IMR-90 (cell line): ENCODE measurements at regions not wholly inside any gene's neighbourhood (a gene's known extent, or its start where the extent isn't known, plus 50 kb on each side); places are given as distances from the start of the nearest gene placed in this dataset.

Source experiments
- ATAC-seq: fragments of 200-7000 bp; cut with Tn5 transposase; 2 replicates; pipeline ENCODE4 v1.9.1; 2020; ENCODE audit warnings: low read depth, mild to moderate bottlenecking, moderate library complexity
- BruUV-seq: library from RNA; stranded (reverse); fragments of 400-500 nt; replicated peaks from 2 replicates; lab custom pipeline; 2021; lab: Mats Ljungman, UMichigan
- CTCF ChIA-PET: fragments of 300-600 bp; formaldehyde crosslinking; extraction: SDS; loops from one replicate; lab custom pipeline; 2021; ENCODE audit warnings: antibody characterized with exemption; lab: Yijun Ruan, JAX
- POLR2A ChIA-PET: fragments of 300-600 bp; sonication (Branson Sonifier 250); formaldehyde crosslinking; loops from one replicate; lab custom pipeline; 2022; ENCODE audit warnings: antibody characterized with exemption; ENCODE audit not compliant: unreplicated experiment; lab: Charles Lee
- DNase-seq: peaks from one replicate; pipeline ENCODE4 v3.0.0; 2013
- H2AFZ ChIP-seq: replicated peaks from 2 replicates; pipeline ENCODE3; 2013; ENCODE audit warnings: low read length, mild to moderate bottlenecking; ENCODE audit not compliant: poor library complexity
- H2AK5ac ChIP-seq: 2 replicates; pipeline ENCODE4 v1.6.1; 2013; ENCODE audit warnings: low read depth, low read length, inconsistent platforms
- H2AK9ac ChIP-seq: replicated peaks from 2 replicates; pipeline ENCODE3; 2013; ENCODE audit warnings: mild to moderate bottlenecking, low read depth, low read length, moderate library complexity; ENCODE audit not compliant: poor library complexity
- H2BK120ac ChIP-seq: 2 replicates; pipeline ENCODE4 v1.6.1; 2013; ENCODE audit warnings: low read depth, low read length, inconsistent platforms
- H2BK15ac ChIP-seq: 3 replicates; pipeline ENCODE4 v1.6.1; 2013; ENCODE audit warnings: low read depth, low read length, inconsistent platforms
- H2BK20ac ChIP-seq: 2 replicates; pipeline ENCODE4 v1.6.1; 2013; ENCODE audit warnings: low read depth, mild to moderate bottlenecking, inconsistent platforms, low read length, moderate library complexity
- H2BK5ac ChIP-seq: 2 replicates; pipeline ENCODE4 v1.6.1; 2013; ENCODE audit warnings: mild to moderate bottlenecking, low read depth, low read length, inconsistent platforms; ENCODE audit not compliant: poor library complexity, severe bottlenecking
- H3K14ac ChIP-seq: replicated peaks from 2 replicates; pipeline ENCODE4 v1.6.1; 2013; ENCODE audit warnings: low read depth, low read length, inconsistent platforms
- H3K18ac ChIP-seq: 2 replicates; pipeline ENCODE4 v1.6.1; 2013; ENCODE audit warnings: low read depth, low read length, control low read depth
- H3K23ac ChIP-seq: 2 replicates; pipeline ENCODE4 v1.6.1; 2013; ENCODE audit warnings: low read depth, low read length, inconsistent platforms
- H3K27ac ChIP-seq: 2 replicates; pipeline ENCODE4 v1.5.1; 2013; ENCODE audit warnings: mild to moderate bottlenecking, control low read depth, low read length; ENCODE audit not compliant: insufficient read depth
- H3K27me3 ChIP-seq: 2 replicates; pipeline ENCODE4 v1.6.1; 2013; ENCODE audit warnings: low read length; ENCODE audit not compliant: control insufficient read depth, insufficient read depth
- H3K36me3 ChIP-seq: 2 replicates; pipeline ENCODE4 v1.6.1; 2013; ENCODE audit warnings: low read length, mixed read lengths; ENCODE audit not compliant: control insufficient read depth, insufficient read depth
- H3K4ac ChIP-seq: 2 replicates; pipeline ENCODE4 v1.6.1; 2013; ENCODE audit warnings: low read depth, low read length, inconsistent platforms
- H3K4me1 ChIP-seq: 2 replicates; pipeline ENCODE4 v1.6.1; 2013; ENCODE audit warnings: low read length, mixed read lengths; ENCODE audit not compliant: control insufficient read depth, insufficient read depth
- H3K4me2 ChIP-seq: 2 replicates; pipeline ENCODE4 v1.6.1; 2013; ENCODE audit warnings: low read depth, mild to moderate bottlenecking, control low read depth, low read length, moderate library complexity
- H3K4me3 ChIP-seq: 2 replicates; pipeline ENCODE4 v1.5.1; 2013; ENCODE audit warnings: low read depth, mild to moderate bottlenecking, control low read depth, low read length, moderate library complexity; ENCODE audit not compliant: insufficient read depth
- H3K56ac ChIP-seq: 2 replicates; pipeline ENCODE4 v1.6.1; 2013; ENCODE audit warnings: low read length, inconsistent platforms; ENCODE audit not compliant: insufficient read depth; ENCODE audit errors: extremely low read depth
- H3K79me1 ChIP-seq, 2 experiments: 2 replicates each; pipeline ENCODE4 v1.6.1; 2013; ENCODE audit warnings: low read length in 2 of 2, inconsistent platforms in 1 of 2, low read depth in 1 of 2
- H3K9ac ChIP-seq: 2 replicates; pipeline ENCODE4 v1.6.1; 2013; ENCODE audit warnings: low read depth, low read length, control low read depth
- H3K9me1 ChIP-seq: 2 replicates; pipeline ENCODE4 v1.6.1; 2013; ENCODE audit warnings: low read length, inconsistent platforms; ENCODE audit not compliant: insufficient read depth
- H3K9me3 ChIP-seq: 2 replicates; pipeline ENCODE4 v1.6.1; 2013; ENCODE audit warnings: low read length; ENCODE audit not compliant: control insufficient read depth, insufficient read depth
- H4K20me1 ChIP-seq: 2 replicates; pipeline ENCODE4 v1.6.1; 2013; ENCODE audit warnings: low read length, inconsistent platforms; ENCODE audit not compliant: insufficient read depth
- H4K5ac ChIP-seq: 2 replicates; pipeline ENCODE4 v1.6.1; 2013; ENCODE audit warnings: mild to moderate bottlenecking, low read depth, low read length, control low read depth
- H4K8ac ChIP-seq, 2 experiments: 2 replicates each; pipeline ENCODE4 v1.6.1; 2013; ENCODE audit warnings: low read depth in 2 of 2, low read length in 2 of 2, control low read depth in 1 of 2, inconsistent platforms in 1 of 2
- H4K91ac ChIP-seq: 2 replicates; pipeline ENCODE4 v1.6.1; 2013; ENCODE audit warnings: low read depth, low read length, inconsistent platforms; ENCODE audit not compliant: insufficient read depth
- BHLHE40 ChIP-seq: fragments of 150-350 bp; IDR thresholded peaks from 2 replicates; pipeline ENCODE4 v1.6.1; 2016; ENCODE audit warnings: mild to moderate bottlenecking, low read depth, low read length
- CEBPB ChIP-seq: IDR thresholded peaks from 2 replicates; pipeline ENCODE4 v1.6.1; 2012; ENCODE audit warnings: low read depth, low read length, improper control_type of control experiment
- CHD1 ChIP-seq: IDR thresholded peaks from 2 replicates; pipeline ENCODE4 v1.6.1; 2012; ENCODE audit warnings: low read depth, low read length, improper control_type of control experiment
- FOS ChIP-seq: fragments of 150-350 bp; IDR thresholded peaks from 2 replicates; pipeline ENCODE4 v1.6.1; 2016; ENCODE audit warnings: low read depth, low read length
- MAZ ChIP-seq: IDR thresholded peaks from 2 replicates; pipeline ENCODE4 v1.6.1; 2012; ENCODE audit warnings: low read depth, mild to moderate bottlenecking, low read length, improper control_type of control experiment, moderate library complexity, borderline replicate concordance
- MXI1 ChIP-seq: IDR thresholded peaks from 2 replicates; pipeline ENCODE4 v1.6.1; 2012; ENCODE audit warnings: low read depth, mild to moderate bottlenecking, low read length, moderate library complexity, borderline replicate concordance
- POLR2A ChIP-seq: IDR thresholded peaks from 2 replicates; pipeline ENCODE4 v1.6.1; 2012; ENCODE audit warnings: mild to moderate bottlenecking, low read depth, low read length
- RCOR1 ChIP-seq: IDR thresholded peaks from 2 replicates; pipeline ENCODE4 v1.6.1; 2012; ENCODE audit warnings: mild to moderate bottlenecking, low read length, improper control_type of control experiment; ENCODE audit not compliant: insufficient replicate concordance
- SMC3 ChIP-seq: fragments of 150-350 bp; IDR thresholded peaks from 2 replicates; pipeline ENCODE4 v1.6.1; 2016; ENCODE audit warnings: low read depth, mild to moderate bottlenecking, antibody characterized with exemption, low read length, moderate library complexity
- USF2 ChIP-seq: fragments of 150-350 bp; IDR thresholded peaks from 2 replicates; pipeline ENCODE4 v1.6.1; 2017; ENCODE audit warnings: mild to moderate bottlenecking, antibody characterized with exemption, low read length, low read depth
- WGBS, 2 experiments: methylation state at CpG; one replicate each; pipeline versions ENCODE4 v1.1.5 to v1.1.7; 2013; ENCODE audit warnings: missing lambda C conversion rate in 2 of 2; ENCODE audit not compliant: insufficient read length in 1 of 2; ENCODE audit errors: extremely low coverage in 2 of 2; 5-methylcytosine and 5-hydroxymethylcytosine counted together
- dilution Hi-C: fragments of 300-500 bp; cut with HindIII; formaldehyde crosslinking; loops from one replicate; pipeline ENCODE4 v1.14.3; 2018; ENCODE audit warnings: low sequenced_read_pairs; ENCODE audit not compliant: unreplicated experiment
- in situ Hi-C: fragments of 300-500 bp; cut with MboI; formaldehyde crosslinking; loops from 3 replicates; pipeline ENCODE4 v1.14.3; 2019; ENCODE audit warnings: low sequenced_read_pairs, inconsistent platforms, mixed read lengths
- intact Hi-C: fragments of 100-400 bp; cut with micrococcal nuclease; formaldehyde crosslinking; loops from 2 replicates; pipeline ENCODE4 v1.10.0; 2022

- Histone ChIP-seq H3K4me3 (no peak overlapping the region), H3K79me1 (no peaks in the 10 kb centered on the region), H4K5ac (no peak overlapping the region), H3K9me1 (0 out of 2 replicates have a peak, but pooled peaks cover 2% of the 10 kb centered on the region), H4K91ac (no peak overlapping the region), H2AFZ (no peak overlapping the region), H2BK15ac (no peak overlapping the region), H3K18ac (no peak overlapping the region), H3K4me1 (no peaks in the 10 kb centered on the region; the same call in 1 of the 2 replicates), H3K27ac (no peak overlapping the region), H3K4me2 (no peak overlapping the region), H4K20me1 (no peaks in the 10 kb centered on the region), H3K4ac (no peak overlapping the region), H2AK5ac (no peak overlapping the region), H3K56ac (no peak overlapping the region), H3K23ac (no peak overlapping the region), H2BK5ac (no peak overlapping the region), H3K14ac (no peak overlapping the region), H3K9me3 (no peaks in the 10 kb centered on the region), H3K36me3 (no peaks in the 10 kb centered on the region), H3K9ac (no peak overlapping the region), H4K8ac (no peak overlapping the region), H2BK120ac (no peak overlapping the region), H3K27me3 (no peaks in the 10 kb centered on the region), H2BK20ac (no peak overlapping the region), H2AK9ac (no peak overlapping the region)
- no CpG with 5 or more reads among the region's 5 CpGs for WGBS, 2 experiments
- peak; percentile 47 for ATAC-seq
- TF ChIP-seq CEBPB (no peak), BHLHE40 (no peak), RCOR1 (no peak), CHD1 (no peak), FOS (no peak), POLR2A (no peak), MXI1 (no peak), MAZ (no peak), SMC3 (no peak), USF2 (no peak)
- dilution Hi-C loops, result no loop called here
- BruUV-seq, result no TSS peak
- in situ Hi-C loops, result no loop called here
- CTCF ChIA-PET, result interaction anchor here (0.6 kb wide), 1 partner anchor 19 kb away, joined by 3 read pairs; no protein-coding TSS in a partner anchor
- intact Hi-C loops, result no loop called here
- POLR2A ChIA-PET, result interaction anchor here (0.7 kb wide), 1 partner anchor 120 kb away, joined by 4 read pairs; no protein-coding TSS in a partner anchor
- DNase-seq, result peak; percentile 51
Observed at GRCh38 chr10:7090529-7090928, 320.3 kb downstream of the SFMBT2 start.
